UCSD-AML1 (cell line): ENCODE measurements at regions not wholly inside any gene's neighbourhood (a gene's known extent, or its start where the extent isn't known, plus 50 kb on each side); places are given as distances from the start of the nearest gene placed in this dataset.

Experiments
- DNase-seq: peaks from one replicate; lab custom pipeline; 2025; ENCODE audit not compliant: unreplicated experiment; lab: John Stamatoyannopoulos, UW

DNA sequence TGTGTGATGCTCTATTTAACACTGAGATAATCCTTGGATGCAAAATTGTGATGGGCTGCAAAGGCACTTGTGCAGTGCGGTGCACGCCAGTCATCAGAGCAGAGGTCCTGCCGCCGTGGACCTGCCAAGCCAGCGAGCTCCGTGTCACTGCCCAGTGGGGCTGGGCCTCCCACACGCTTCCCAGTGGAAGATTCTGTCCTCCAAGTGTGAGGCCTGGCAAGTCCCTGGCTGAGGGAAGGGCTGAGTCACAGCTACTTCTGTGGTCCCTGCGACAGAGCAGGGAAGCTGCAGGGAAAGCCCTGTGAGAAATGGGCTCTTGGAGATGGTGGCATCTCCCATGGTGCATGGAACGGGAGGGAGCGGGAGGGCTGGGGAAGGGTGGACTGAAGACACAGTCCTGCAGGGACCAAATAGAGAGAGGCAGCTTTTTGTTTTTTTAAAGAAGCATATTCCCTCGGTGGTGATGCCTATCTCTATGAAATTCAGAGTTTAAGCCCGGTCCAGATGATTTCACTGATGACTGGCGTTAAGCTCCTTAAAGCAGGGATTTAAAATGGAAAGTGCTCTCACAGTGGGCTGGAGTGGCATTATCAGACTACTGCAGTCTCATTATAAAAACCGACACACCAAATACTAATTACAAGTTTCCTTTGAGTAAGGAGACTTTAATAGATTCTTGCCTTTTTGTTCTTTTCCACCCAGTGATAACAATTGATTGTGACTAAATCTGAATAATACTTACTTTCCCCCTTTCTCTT is 413.7 kb downstream of the QKI start:
- no peak for DNase-seq

DNA sequence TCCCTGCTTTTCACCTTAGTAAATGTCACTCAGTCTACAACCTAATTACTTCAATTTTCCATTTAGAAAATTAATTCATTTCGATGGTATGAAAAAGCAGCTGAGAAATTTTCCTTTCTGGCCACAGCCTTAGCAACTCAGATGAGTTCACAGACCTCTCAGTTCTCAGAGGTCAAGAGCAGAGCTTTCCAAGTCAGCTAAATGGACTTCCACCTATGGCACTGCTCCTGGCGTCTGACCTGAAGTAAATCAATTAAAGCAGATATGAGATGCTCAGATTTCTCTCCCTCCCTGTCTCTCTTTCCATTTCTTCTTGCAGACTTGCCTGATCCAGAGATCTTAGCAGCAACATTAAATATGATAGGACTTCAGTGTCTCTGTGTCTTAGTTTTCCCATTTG is 412.6 kb downstream of the QKI start:
- DNase-seq = no peak

DNA sequence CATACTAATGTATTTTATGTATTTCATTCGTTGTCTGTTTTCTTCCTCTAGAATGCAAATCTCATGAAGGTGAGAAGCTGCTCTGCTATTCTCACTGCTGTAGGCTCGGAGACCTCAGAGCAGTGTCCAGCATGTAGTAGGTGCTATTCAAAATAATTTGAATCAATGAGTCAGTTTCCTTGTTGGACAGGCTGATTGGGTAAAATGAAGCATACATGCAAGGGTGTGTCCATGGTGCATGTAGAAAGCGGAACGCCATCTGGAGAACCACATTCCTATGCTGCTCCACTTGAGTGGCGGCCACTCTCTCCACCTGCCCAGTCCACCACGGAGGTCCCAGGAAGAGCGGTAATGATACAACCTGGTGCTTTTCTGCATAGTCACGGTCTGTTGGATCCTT is 412.1 kb downstream of the QKI start:
- no peak for DNase-seq

DNA sequence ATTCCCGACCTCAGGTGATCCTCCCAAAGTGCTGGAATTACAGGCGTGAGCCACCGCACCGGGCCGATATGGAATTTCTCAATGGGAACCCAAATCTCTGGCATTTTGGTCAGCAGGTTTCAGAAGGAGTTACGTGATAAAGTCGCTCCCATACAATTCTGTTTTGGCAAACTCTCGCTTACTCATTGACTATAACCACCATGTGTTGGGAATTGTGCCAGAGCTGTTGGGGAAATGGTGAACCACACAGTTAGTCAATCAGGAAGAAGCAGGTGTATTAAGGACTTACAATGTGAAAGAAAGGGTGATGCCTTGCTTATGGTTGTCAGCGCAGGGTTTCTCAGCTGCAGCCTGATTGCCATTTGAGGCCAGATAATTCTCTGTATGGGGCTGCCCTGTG is 410.5 kb downstream of the QKI start:
- DNase-seq = no peak

DNA sequence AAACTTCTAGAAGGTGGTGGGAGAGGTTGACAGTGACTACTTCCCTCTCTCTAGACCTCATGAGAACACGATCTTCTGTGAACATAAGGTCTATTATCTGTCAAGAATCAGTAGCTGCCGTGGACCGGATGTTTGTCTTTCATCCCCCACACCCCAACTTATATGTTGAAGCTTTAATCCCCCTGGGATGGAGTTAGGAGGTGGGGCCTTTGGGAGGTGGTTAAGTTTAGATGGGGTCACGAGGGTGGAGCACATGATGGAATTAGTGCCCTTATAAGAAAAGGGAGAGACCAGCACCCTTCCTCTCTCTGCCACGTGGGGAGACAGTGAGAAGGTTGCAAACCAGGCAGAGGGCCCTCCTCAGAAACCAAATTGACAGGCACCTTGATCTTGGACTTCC is 409.1 kb downstream of the QKI start:
- DNase-seq = no peak

DNA sequence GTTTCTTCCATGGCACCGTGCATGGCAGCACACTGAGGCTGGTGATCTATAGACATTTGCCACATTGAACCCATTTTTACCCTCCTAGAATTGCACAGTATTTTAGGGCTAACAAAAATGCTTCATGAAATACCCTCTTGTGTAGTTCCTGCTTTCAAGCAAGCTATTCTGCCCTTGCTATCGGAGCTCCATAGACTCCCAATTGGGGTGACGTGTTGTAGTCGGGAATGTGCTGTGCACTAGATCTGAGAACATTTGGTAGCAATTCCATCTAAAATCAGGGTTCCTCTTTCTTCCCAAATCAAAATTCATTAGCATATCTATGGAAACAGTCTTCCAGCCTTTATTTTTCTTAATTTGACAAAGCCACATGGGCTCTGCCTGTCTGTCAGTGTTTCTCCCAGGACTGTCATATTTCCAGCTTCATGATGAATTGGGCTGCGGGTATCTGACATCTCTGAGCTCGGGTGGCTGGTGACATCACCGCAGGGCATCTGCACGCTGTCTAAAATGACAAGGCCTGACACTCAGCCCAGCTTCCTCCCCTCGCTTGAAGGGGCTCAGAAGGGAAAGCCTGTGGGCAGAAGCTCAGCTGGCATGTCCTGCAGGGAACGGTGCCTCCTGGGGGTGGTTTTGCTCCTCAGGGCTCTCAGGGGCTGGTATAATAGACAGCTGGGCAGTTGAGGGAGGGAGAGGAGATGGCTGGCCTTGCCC is 406.4 kb downstream of the QKI start:
- DNase-seq = no peak

DNA sequence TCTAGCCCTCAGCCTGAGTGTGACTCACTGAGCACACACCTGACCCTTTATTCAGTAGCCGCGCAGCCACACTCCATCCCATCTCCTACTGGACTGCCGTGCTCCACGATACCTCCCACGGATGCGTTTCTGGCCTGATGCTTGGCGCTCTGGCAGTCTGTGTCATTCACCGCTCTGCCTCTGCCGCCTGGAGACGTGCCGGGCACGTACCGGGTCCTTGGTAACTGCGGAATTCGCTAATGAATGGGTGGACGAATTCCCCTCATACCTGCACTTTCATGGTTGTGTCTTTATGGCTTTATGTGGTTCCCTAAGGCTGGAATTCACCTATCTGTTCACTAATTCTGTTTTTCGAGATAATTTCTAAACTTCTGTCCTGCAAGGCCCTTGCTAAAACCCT is 405.7 kb downstream of the QKI start:
- no peak for DNase-seq

DNA sequence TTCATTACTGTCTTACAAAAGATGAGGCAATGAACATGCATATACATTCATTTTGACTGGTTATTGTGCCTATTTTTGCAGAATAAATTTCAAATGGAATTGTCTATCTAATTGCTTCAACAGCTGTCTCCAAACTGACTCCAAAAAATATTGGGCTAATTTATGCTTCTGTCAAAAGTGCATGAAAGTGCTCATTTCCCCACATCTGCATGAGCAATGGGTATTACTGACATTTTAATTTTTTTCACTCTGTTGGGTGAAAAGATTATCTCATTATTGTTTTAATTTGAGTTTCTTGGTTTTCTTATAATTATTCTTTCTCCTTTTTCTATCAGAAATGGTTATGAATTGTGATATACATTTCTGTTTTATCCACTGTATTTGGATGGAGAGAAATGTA is 404.2 kb downstream of the QKI start:
- DNase-seq = no peak

DNA sequence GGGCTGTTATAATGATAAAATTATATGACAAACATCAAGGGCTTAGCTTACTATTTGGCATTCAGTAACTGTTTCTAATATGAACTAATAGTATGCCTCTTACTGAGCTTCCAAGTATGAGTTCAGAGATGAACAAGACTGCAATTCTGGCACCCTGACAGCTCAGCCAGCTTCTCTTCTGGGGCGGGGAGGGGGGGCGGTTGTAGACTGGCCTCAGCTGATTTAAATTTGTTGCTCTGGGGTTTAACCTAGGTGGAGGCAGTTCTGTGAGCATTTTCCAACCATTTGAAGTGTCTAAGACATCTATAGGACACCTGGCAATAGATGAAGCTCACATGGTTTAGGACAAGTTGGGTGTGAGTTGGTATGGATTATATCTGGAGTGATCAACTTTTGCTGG is 401.9 kb downstream of the QKI start:
- DNase-seq = no peak

DNA sequence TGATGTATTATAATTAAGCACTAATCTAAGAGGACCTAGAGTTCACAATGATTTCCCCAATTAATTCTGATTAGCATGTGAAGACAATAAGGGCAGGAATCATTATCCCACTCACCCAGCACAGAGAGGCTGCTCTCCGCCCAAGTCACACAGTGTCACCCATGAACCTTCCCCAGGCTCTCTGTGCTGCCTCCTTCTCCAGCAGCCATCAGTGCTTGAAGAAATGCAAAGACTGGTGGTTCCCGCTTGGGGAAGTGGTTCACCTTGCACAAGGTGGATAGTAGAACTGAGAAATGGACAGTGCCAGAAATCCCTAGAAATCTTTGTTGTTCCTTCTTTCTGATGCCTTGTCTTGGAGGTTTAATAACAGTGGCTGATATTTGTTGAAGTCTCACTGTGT is 401.3 kb downstream of the QKI start:
- no peak for DNase-seq

DNA sequence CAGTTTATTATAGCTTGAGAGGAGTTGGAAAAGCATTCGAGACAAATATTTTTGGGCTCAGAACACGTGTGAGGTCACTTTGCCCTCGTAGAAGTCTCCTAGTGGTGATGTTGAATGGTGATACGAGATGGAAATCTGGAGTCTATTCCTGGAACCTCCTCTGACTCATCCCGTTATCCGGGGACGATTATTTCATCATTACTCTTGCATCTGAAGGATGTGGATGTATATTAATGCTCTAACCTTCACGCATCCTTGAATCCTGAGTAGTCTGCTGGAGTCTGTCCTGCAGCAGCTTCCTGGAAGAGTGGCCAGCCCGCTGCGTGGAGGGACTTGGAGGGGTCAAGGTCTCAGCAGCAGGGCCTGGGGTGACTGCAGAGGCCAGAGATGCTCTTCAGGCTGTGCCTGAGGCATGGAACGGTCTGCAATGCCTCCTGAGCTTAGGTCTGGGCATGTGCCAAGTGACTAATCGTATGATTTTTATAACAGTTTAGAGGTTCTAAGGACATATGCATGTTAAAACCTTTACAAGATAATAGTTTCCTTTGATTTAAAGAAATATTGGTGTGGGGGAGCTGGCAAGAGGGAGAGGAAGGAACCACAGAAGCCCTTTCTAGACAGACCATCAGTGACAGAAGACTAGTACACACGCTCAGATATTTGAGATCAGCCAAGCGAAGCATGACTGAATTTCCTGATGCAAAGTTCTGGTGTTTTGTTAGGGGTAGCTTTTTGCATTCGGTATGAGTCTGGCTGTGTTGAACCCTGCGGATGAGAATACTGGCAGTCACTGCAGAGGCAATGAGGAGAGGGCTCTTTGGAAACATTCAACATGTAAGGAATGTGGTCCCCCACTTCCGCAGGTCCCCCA is 400.2 kb downstream of the QKI start:
- no peak for DNase-seq

DNA sequence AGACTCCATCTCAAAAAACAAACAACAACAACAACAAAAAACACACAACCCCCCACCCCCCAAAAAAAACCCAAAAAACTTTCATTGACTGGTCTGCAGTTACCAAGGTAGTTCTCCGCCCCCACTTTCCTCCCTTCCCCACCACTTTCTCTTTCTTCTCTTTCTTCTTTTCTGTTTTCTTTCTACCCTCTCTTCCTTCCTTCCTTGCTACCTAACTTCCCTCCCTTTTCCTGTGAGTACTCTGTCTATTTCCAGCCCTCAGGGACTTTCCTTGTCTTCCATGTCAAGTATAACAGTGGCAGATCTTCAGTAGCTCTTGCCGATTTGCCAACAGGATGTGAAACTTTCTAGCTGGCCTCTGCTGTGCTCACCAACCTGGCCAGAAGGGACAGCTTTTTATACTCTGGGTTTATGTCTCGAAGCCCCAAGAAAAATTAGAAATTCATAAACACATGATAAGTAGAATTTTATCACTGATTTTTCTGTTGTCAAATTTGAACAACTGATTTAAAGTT is 399.5 kb downstream of the QKI start:
- no peak for DNase-seq

DNA sequence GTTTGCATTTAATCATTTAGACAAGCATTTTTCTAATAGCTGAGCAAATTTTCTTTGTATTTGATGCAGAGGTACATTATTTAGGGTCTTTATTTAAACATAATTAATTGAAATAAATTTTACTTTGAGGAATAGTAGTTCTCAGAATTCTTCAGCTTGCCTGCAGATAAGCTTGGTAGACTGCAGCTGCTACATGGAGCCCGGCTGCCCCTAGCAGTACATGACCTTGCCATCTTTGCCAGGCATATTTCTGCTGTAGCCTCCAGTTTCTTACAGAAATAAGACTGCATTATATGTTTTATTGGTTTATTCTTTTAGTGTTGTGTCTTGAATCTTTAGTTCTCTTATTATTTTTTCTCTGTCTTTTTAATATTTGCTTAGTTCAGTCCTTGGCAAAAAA is 396.8 kb downstream of the QKI start:
- DNase-seq = no peak

DNA sequence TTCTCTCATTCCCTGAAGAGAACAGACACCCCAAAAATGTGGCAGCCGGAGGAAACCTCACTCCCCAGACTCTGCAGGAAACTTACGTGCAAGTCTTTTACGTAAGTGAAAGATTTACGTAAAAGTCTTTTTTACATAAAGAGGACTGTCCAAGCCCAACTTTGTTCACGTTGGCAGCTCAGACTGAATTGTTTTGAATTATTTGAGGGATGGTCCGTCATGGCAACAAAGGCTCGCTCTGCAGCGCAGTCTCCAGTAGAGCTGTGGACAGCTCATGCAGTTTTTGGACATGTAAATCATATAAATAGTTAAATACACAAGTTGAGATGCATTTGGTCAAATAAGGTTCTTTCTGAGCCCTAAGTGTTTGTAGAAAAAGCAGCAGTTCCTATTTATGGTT is 394.8 kb downstream of the QKI start:
- no peak for DNase-seq

DNA sequence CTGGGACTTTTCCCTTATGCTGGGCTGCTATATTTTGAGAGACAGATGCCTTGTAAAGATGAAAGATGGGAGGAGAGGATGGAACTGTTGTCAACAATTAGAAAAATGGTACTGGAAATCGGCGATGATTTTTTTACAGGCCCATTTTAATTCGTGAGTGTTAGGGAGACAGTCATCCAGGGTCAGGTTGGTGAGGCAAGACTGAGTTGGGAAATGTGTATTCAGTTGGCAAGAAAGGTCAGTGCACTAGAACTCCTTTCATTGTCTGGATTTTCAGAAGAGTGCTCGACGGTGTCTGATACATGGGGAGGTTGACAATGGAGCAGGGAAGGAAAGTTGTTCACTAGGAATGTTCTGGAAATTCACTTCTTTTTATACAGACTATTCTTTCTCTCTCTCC is 394.4 kb downstream of the QKI start:
- DNase-seq = no peak

DNA sequence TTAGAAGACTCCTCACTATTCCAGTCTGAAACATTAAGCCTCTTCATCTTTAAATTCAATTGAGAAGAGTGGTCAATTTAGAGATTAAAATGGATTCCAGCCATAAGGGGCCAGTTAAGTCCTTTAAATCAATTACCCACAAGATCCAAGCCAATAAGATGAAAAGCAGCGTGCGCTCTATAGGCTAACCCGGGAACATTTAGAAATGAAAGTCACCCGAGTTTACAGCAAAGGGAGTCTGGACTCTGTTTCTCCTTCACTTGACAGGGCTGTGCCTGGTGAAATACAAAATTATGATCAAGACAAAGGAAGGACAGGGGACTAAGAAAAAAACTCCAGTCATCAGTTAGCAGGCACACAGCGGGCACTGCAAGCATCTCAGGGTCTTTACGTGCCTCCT is 393.7 kb downstream of the QKI start:
- DNase-seq = no peak

DNA sequence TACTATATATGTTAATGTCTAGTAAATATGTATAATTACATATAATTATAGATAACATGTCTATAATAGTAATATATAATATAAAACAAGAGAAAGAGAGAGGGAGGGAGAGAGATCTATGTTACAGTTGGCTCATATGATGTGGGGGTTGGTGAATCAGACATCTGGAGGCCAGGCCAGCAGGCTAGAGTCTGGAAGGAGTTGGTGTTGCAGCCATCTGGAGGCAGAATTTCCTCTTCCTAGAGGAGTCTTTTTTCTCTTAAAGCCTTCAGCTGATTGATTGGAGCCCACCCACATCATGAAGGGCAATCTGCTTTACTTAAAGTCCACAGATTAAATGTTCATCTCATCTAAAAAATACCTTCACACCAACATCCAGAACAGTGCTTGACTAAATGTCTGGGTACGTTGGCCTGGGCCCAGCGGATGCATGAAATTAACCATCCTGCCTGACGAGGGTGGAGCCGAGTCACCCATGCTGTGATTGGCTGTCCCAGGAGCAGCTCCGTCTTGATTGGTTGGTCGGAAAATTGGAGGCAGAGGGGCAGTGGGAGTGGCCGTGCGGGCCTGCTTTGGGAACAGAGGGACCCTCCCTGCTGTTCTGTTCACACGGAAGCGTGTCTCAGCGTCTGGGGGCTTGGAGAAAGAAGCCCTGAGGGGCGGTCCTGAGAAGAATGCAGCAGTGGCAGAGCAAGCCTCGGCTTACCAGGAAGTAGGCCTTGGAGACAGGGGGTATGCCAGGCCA is 392.4 kb downstream of the QKI start:
- DNase-seq = no peak

DNA sequence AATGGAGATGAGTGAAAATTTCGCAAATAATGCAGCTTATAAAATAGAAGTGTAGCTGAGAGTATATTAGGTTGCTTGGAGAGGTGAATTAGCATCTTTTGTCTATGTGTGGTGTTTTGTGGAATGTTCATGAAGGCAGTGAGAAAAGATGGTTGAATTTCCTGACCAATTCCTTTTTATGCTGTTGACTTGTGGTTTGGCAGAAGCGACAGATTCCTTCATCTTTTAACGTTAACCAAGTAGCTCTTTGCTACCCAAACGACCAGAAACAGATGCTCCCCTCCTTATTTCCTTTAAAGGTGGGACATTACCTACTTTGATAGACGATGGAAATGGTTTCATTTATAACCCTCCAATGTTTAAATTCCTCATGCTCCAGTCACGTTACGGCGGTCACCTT is 390.5 kb downstream of the QKI start:
- no peak for DNase-seq

DNA sequence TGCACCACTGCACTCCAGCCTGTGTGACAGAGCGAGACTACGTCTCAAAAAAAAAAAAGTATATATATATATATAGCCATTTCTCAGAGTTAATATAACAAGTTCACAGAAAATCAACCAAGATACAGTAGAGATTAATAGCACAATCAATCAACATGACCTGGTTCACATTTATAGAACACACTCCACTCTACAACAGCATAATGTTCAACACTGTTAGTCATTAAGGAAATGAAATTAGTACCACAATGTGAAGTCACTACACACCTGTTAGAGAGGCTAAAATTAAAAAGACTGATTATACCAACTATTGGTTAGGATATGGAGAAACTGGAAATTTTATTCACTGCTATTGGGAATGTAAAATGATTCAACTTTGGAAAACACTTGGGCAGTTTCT is 387.7 kb downstream of the QKI start:
- DNase-seq = no peak

DNA sequence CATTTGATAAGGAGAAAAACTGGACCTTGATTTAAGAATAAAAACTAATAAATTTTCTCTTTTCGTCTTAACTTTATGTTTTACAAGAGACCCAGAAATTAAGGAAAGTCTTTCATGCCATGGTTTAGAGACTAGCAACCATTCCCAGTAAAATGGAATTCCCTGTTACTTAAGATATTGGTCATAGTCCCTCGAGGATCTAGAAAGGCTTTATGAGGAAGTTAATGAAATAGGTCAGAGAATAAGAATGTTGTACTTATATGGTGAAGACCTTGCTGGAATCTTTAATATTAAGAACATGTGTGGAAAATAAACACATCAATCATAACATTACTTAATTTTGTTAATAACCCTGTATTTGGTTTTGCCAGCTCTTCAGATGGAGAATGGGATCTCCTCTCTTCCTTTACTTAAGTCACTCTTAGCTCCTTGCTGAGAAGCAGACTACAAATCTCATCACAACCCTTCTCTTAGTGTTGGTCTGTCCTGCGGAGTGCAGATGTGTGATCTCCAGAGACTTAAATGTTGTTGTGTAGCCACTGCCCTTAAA is 382.9 kb downstream of the QKI start:
- no peak for DNase-seq
